ENCODE measurements at regions not wholly inside any gene's neighbourhood (a gene's known extent, or its start where the extent isn't known, plus 50 kb on each side); places are given as distances from the start of the nearest gene placed in this dataset.

- TF ChIP-seq, protein P1, sequence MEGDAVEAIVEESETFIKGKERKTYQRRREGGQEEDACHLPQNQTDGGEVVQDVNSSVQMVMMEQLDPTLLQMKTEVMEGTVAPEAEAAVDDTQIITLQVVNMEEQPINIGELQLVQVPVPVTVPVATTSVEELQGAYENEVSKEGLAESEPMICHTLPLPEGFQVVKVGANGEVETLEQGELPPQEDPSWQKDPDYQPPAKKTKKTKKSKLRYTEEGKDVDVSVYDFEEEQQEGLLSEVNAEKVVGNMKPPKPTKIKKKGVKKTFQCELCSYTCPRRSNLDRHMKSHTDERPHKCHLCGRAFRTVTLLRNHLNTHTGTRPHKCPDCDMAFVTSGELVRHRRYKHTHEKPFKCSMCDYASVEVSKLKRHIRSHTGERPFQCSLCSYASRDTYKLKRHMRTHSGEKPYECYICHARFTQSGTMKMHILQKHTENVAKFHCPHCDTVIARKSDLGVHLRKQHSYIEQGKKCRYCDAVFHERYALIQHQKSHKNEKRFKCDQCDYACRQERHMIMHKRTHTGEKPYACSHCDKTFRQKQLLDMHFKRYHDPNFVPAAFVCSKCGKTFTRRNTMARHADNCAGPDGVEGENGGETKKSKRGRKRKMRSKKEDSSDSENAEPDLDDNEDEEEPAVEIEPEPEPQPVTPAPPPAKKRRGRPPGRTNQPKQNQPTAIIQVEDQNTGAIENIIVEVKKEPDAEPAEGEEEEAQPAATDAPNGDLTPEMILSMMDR (IDR thresholded peaks at IDR 0.05; ENCODE audit: low read length), result no peak
- TF ChIP-seq EZH2 (optimal IDR thresholded peaks at IDR 0.05; ENCODE audit: low read depth, low read length) (no peak), EZH2phosphoT487 (IDR thresholded peaks at IDR 0.05; ENCODE audit: low read length) (no peak)
Observed at GRCh38 chr1:181189245-181189644, 100.7 kb downstream of the IER5 start.

Data from MM.1S (cell line).